Renal cortical epithelial cell (primary cell): ENCODE measurements at regions not wholly inside any gene's neighbourhood (a gene's known extent, or its start where the extent isn't known, plus 50 kb on each side); places are given as distances from the start of the nearest gene placed in this dataset.
"Not testable (repeated sequence)": the region's sequence is repeated elsewhere in the genome, so short reads cannot be mapped to it uniquely, and the experiment has no call there.

ENCODE experiments used
- DNase-seq: peaks from one replicate; pipeline ENCODE4 v3.0.0-alpha.2; 2011; ENCODE audit warnings: low read depth

DNA sequence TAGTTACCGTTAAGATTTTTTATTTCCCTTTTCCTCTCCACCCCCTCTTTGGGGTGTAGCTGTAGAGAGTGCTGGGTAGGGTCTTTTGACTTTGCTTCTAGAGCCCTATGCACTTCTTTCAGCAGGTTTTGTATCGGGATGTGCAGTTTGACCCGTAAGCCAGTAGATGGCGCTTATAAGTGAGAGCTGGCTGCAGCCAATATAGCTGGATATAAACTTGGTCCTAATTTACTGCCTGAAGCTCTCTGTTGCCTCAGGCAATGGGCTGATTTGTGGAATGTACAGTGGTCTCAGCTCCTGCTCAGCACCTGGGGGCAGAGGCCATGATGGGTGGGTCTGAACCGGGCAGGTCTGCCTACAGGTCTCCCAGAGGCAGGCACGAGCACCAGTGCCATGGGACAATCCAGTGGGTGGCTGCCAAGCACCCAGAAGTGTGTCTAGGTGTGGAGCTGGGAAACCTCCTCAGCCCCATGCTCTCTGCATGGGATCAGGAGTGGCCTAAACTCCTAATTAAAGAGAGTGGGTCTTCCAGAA, 146.5 kb downstream of the SPANXN1 start:
- DNase-seq: no peak

DNA sequence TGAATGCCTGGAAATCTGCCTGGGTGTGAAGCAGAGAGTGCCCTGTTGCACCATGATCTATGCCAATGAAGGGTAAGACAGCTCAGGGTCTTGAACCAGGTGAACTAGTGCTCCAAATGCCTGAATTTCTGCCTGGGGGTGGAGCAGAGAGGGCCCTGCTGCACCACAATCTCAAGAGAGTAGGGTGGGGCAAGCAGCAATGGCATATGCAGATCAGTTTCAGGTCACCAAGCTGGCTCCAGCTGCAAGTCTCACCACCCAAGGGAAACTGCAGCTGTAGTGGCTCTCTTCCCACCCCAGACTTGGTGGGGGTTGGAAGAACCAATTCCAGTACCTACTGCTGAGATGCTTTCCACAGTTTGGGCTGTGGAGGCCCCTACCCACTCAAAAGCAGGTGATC, 147.0 kb downstream of the SPANXN1 start:
- no peak for DNase-seq

DNA sequence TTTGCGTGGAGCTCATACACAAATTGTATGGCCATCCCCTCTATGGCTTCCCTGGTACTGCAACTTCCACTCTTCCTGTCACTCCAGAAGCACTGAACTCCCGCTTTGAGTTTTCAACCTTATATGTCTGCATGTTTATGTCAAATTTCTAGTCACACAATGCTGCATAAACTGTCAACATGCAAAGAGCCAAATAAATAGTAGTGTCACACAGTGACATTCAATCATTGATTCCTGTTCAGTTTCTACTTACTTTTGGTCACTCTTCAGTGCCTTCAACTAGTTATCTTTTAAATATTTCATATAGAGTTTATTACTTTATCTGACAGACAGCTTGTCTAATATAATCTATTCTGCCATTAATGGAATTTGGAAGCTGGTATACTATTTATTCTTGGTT, 149.3 kb downstream of the SPANXN1 start:
- DNase-seq: no peak

GRCh38 chrX:145405012-145405411, 157.7 kb downstream of the SPANXN1 start:
- DNase-seq: peak; percentile 12

DNA sequence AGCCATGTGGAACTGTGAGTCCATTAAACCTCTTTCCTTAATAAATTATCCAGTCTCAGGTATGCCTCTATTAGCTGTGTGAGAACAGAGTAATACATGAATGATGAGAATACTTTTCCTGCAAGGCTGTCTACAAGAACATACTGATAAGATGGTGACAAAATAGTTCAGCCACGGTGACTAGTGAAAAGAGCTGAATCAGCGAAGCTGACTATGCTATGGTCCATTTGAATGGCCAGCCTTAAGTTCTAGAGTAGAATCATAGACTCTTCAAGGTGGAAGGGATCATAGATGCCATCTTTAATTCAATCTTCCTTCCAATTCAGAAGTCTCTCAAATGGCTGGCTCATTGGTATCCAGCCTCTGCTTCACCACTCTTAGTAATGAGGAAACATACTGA, 163.3 kb downstream of the SPANXN1 start:
- no peak for DNase-seq

- not testable (repeated sequence) for DNase-seq
Observed at GRCh38 chrX:145436211-145436610, 188.9 kb downstream of the SPANXN1 start.

DNA sequence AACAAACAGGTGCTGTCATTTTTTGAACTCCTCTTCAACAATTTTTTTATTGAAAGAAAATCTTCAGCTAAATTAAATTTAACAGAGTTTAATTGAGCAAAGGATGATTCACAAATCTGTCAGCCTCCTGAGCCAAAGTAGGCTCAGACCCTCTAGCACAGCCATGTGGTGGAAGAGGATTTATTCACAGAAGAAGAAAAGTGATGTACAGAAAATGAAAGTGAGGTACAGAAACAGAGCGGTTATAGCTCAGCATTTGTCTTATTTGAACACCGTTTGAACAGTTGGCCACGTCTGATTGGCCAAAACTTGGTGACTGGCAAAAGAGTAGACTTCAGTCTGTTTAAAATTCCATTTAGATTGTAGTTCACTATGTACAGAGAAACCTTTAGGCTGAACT, 217.3 kb downstream of the SPANXN1 start:
- DNase-seq: no peak

DNA sequence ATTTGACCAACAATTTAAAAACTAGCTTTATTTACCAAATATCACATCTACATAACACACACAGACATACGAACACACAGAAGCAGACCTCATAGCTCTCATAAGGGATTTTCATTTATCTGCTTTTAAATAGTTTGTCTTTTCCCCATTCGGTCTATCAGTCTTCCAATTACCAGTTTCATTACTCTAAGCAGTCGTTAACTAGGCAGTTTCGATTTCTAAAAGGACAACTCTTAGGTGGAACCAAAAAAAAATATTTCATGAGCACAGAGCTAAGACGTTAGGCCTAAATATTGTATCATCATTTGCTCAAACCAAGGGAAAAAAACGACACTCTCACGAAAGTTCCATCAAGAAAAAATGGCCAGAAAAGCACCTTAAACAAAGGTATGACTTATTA, 228.4 kb downstream of the SPANXN1 start:
- no peak for DNase-seq

GRCh38 chrX:145484740-145485139, 237.4 kb downstream of the SPANXN1 start:
- DNase-seq: no peak

- DNase-seq: no peak
Observed at GRCh38 chrX:145502670-145503069, 255.4 kb downstream of the SPANXN1 start.

DNA sequence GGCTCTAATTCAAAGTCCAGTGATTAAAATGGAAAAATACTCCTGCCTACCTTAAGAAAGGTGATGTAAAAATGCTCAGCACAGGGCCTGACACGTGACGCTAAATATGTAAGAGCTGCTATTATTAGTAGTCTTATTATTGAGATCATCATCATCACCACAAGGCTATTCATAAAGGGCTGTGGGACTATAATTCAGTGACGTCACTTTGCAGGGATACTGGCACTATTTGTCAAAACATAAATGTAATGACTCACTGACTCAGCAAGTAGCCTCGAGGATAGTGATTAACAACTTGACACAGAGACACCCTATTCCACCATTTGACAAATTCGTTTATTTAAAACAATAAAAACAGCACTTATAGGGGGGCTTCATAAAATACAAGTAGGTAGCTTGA, 258.9 kb downstream of the SPANXN1 start:
- no peak for DNase-seq

DNA sequence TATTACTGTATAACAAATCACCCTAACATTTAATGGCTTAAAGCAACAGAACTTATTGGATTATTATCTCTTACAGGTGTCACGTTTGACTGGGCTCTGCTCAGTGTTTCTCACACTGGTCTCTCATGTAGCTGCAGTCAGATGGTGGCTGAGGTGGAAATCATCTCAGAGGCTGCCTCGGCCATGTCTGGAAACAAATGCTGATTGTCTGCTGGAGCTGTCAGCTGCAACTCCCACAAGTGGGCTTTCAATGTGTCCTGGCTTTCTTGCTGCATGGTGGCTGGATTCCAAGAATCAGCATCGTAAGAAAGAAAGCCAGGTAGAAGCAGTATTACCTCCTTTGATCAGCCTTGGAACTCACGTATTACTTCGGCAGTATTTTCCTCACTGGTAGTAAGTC, 277.6 kb downstream of the SPANXN1 start:
- no peak for DNase-seq

DNA sequence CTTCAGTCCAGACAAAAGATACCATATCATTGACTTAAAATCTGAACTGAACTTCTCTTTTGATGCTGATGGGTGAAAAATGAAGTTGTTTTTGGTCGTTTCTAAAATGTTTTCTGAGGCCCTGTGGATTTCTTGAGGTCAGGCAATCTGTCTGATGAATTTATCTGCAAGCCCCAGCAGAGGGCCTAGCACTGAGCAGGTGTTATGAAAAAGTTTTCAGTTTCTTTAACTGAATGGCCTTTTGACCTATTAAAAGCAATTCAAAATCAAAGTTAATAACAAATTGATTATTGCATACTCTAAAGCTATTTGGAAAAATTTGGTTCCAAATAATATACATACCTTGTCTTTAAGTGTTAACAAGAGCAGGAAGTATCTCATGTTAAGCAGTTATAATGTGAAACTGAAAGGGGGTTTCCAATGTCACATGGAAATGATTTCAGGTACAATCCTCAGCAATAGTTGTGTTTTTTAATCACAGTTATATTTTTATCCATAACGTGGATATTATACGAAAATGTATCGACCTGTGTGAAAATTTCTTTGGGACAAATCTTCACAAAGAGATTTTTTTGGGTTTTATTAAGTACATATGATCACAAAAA, 285.0 kb downstream of the SPANXN1 start:
- no peak for DNase-seq

- DNase-seq: no peak
Observed at GRCh38 chrX:145533534-145533933, 284.1 kb upstream of the SLITRK2 start.

GRCh38 chrX:145549496-145549895, 268.1 kb upstream of the SLITRK2 start:
- DNase-seq: no peak

GRCh38 chrX:145552643-145553042, 265.0 kb upstream of the SLITRK2 start:
- no peak for DNase-seq

DNA sequence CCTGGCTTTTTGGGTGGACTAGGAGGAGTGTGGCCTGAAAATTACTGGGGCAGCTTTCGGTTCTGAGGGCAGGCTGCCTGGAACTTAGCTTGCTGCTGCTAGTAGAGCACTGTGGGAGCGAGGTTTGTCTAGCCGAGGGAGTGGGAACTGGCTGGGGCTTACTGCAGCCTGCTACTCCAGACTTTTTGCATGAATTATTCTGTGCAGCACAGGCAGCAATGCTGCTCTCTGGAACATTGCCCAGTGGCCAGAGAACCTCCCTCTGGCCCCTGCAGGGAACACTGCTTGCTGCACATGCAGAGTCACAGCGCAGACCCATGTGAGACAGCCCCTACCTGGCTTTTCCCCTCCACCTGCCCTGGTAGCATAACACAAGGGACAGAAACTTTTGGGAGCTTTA, 263.9 kb upstream of the SLITRK2 start:
- DNase-seq: no peak

DNA sequence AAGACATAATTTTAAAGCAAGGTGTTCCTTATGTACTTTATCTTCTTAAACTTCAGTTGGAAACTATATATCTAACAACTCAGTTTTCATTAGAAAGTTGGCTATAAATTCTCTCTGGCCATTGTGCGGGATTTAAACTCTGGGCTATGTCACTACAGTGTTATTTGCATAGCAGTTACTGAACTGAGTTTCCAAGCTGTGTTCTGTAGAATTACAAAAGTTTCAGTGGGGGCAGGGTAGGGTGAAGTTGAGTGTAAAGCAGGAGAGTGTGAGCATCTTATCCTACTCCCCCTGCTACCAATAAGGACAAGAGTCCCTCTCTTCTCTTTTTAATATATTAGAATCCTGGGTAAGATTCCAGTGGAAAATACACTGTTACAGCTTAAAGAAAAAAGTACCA, 254.5 kb upstream of the SLITRK2 start:
- no peak for DNase-seq

- DNase-seq: peak; percentile 53
Observed at GRCh38 chrX:145609951-145610511, 207.6 kb upstream of the SLITRK2 start.

- no peak for DNase-seq
Observed at GRCh38 chrX:145613894-145614293, 203.7 kb upstream of the SLITRK2 start.

GRCh38 chrX:145620666-145621065, 197.0 kb upstream of the SLITRK2 start:
- DNase-seq: no peak

- DNase-seq: no peak
Observed at GRCh38 chrX:145623453-145623852, 194.2 kb upstream of the SLITRK2 start.

DNA sequence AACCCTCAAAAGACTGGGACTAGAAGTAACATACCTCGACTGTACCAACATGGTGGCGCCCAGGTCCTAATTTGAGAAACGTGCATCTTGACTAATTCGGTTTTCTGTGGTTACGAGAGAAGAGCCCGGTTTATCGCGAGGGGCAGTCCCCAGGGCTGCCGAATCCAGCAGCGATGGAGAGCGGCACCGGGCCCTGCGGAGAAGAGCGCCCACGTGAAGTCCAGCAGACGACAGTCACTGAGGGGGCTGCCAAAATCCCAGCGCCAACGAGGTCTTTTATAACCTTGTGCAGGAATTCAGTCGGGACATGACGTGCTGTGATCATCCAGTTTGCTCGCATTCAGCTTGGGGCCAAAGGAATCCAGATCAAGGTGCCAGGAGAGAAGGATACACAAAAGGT, 187.5 kb upstream of the SLITRK2 start:
- DNase-seq: no peak
